HAP-1 (cell line): ENCODE measurements at regions not wholly inside any gene's neighbourhood (a gene's known extent, or its start where the extent isn't known, plus 50 kb on each side); places are given as distances from the start of the nearest gene placed in this dataset.

ENCODE experiments used
- DNase-seq, 2 experiments: peaks; one replicate each; pipeline ENCODE4 v3.0.0-alpha.2; 2016 to 2020; ENCODE audit warnings: low spot score in 2 of 2
- H3K27me3 ChIP-seq: fragments of 250-450 bp; sonication (Bioruptor Pico); 2 replicates; pipeline ENCODE4 v1.5.1; 2020; ENCODE audit warnings: low read depth, mild to moderate bottlenecking, moderate library complexity
- H3K36me3 ChIP-seq: fragments of 250-450 bp; sonication (Bioruptor Pico); replicated peaks from 2 replicates; pipeline ENCODE4 v1.5.1; 2020; ENCODE audit warnings: mild to moderate bottlenecking
- H3K4me1 ChIP-seq: fragments of 250-450 bp; sonication (Bioruptor Pico); 2 replicates; pipeline ENCODE4 v1.5.1; 2020; ENCODE audit warnings: mild to moderate bottlenecking
- H3K4me3 ChIP-seq: fragments of 250-450 bp; sonication (Bioruptor Pico); 2 replicates; pipeline ENCODE4 v1.5.1; 2020; ENCODE audit warnings: mild to moderate bottlenecking, moderate library complexity
- H3K9me3 ChIP-seq: fragments of 250-450 bp; sonication (Bioruptor Pico); 2 replicates; pipeline ENCODE4 v1.5.1; 2020; ENCODE audit warnings: mild to moderate bottlenecking, moderate library complexity
- in situ Hi-C: fragments of 300-500 bp; cut with MboI; formaldehyde crosslinking; loops from 3 replicates; pipeline ENCODE4 v1.14.3; 2020; ENCODE audit warnings: low sequenced_read_pairs, inconsistent platforms, mixed read lengths

DNA sequence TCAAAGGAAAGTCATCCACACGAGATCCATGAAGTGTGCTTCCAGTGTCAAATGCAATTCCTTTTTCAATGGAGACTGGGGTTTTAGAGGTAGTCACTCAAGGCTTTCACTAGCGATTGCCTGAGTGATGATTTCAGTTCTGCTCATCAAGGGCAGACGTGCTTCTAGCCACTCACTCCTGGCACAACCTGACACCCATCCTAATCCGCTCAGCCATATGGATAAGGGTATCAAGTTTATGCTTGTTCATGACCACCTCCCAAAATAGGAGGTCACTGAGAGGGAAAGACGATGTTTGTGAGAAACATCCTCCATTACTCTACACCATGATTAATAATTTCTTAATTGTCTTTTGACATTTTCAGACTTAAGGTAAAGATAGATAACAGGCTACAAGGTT lies 91.3 kb upstream of the HEY2 start:
- no peak overlapping the region for H3K4me3 ChIP-seq
- no peaks in the 10 kb centered on the region for H3K36me3 ChIP-seq
- no peaks in the 10 kb centered on the region for H3K4me1 ChIP-seq
- no peak for DNase-seq
- in situ Hi-C loops = no loop called here
- H3K9me3 ChIP-seq = no peaks in the 10 kb centered on the region
- H3K27me3 ChIP-seq = no peaks in the 10 kb centered on the region

GRCh38 chr6:125658759-125659431 lies 90.5 kb upstream of the HEY2 start:
- H3K36me3 ChIP-seq = no peaks in the 10 kb centered on the region
- no peak for DNase-seq
- H3K27me3 ChIP-seq = no peaks in the 10 kb centered on the region
- no peaks in the 10 kb centered on the region for H3K9me3 ChIP-seq
- in situ Hi-C loops = no loop called here
- no peak overlapping the region for H3K4me3 ChIP-seq
- H3K4me1 ChIP-seq = no peaks in the 10 kb centered on the region

- Histone ChIP-seq H3K27me3 (no peaks in the 10 kb centered on the region), H3K9me3 (no peaks in the 10 kb centered on the region), H3K4me1 (no peaks in the 10 kb centered on the region), H3K36me3 (no peaks in the 10 kb centered on the region), H3K4me3 (no peak overlapping the region)
- DNase-seq = no peak
- in situ Hi-C loops = no loop called here
These were observed 89.5 kb upstream of the HEY2 start for GRCh38 chr6:125659887-125660286.

- Histone ChIP-seq H3K4me1 (no peaks in the 10 kb centered on the region), H3K36me3 (no peaks in the 10 kb centered on the region), H3K9me3 (no peaks in the 10 kb centered on the region), H3K4me3 (no peak overlapping the region), H3K27me3 (peaks cover 4% of the 10 kb centered on the region; the same call in 1 of the 2 replicates)
- in situ Hi-C loops = no loop called here
- no peak for DNase-seq
These were observed 87.1 kb upstream of the HEY2 start for GRCh38 chr6:125662296-125662695.

GRCh38 chr6:125665295-125665814 lies 84.1 kb upstream of the HEY2 start:
- no peaks in the 10 kb centered on the region for H3K36me3 ChIP-seq
- H3K9me3 ChIP-seq = no peaks in the 10 kb centered on the region
- H3K4me3 ChIP-seq = no peak overlapping the region
- no peaks in the 10 kb centered on the region for H3K4me1 ChIP-seq
- in situ Hi-C loops = no loop called here
- peaks cover 4% of the 10 kb centered on the region; the same call in 1 of the 2 replicates for H3K27me3 ChIP-seq
- no peak for DNase-seq

DNA sequence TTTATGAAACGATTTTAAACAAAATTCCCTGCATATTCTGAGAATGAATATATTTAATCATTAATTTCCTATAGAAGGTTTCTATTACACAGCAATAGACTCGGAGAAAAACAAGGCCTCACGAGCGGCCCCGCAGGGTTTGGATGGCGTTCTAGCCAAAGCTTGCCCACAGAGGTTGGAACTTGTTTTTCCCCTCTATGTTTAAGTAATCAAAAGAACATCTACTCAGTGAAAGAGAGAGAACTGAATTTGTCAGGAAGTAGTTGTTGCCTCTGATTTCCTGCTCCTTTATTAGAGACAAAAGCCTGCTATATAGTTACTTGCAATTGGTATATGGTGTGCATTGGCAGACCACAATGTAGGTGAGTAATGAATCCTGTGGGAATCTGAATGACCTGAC lies 82.1 kb upstream of the HEY2 start:
- no peaks in the 10 kb centered on the region for H3K4me1 ChIP-seq
- H3K4me3 ChIP-seq = no peak overlapping the region
- H3K9me3 ChIP-seq = no peaks in the 10 kb centered on the region
- in situ Hi-C loops = no loop called here
- H3K27me3 ChIP-seq = peaks cover 4% of the 10 kb centered on the region; the same call in 1 of the 2 replicates
- H3K36me3 ChIP-seq = no peaks in the 10 kb centered on the region
- no peak for DNase-seq

GRCh38 chr6:125668071-125668470 lies 81.4 kb upstream of the HEY2 start:
- H3K4me1 ChIP-seq = no peaks in the 10 kb centered on the region
- no peak overlapping the region for H3K4me3 ChIP-seq
- DNase-seq = no peak
- in situ Hi-C loops = no loop called here
- peaks cover 4% of the 10 kb centered on the region; the same call in 1 of the 2 replicates for H3K27me3 ChIP-seq
- H3K9me3 ChIP-seq = no peaks in the 10 kb centered on the region
- H3K36me3 ChIP-seq = no peaks in the 10 kb centered on the region

- no peak for DNase-seq
- Histone ChIP-seq H3K27me3 (no peaks in the 10 kb centered on the region), H3K4me1 (no peaks in the 10 kb centered on the region), H3K9me3 (no peaks in the 10 kb centered on the region), H3K4me3 (no peak overlapping the region), H3K36me3 (no peaks in the 10 kb centered on the region)
- in situ Hi-C loops = no loop called here
These were observed 78.9 kb upstream of the HEY2 start for GRCh38 chr6:125670568-125670967.

GRCh38 chr6:125671323-125671722 lies 78.1 kb upstream of the HEY2 start:
- H3K27me3 ChIP-seq = no peaks in the 10 kb centered on the region
- H3K9me3 ChIP-seq = no peaks in the 10 kb centered on the region
- DNase-seq = no peak
- no peak overlapping the region for H3K4me3 ChIP-seq
- no peaks in the 10 kb centered on the region for H3K4me1 ChIP-seq
- in situ Hi-C loops = no loop called here
- no peaks in the 10 kb centered on the region for H3K36me3 ChIP-seq

DNA sequence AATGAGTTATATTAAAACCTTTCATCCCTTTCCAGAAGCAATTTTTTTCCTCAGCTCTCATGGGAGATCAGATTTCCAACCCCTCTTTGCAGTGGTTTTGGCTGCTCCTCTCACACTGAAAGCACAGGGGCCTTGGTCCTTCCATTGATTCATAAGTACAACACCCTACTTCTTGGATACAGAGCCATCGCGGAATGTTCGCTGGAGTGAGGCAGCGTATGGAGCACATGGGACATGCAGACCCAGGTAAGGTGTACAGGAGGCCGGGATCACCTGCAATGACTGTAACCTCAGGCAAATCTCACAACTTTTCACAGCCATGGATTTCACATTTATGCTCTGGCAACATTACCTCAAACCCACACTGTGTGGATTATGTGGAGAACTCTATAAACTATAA lies 75.2 kb upstream of the HEY2 start:
- Histone ChIP-seq H3K36me3 (no peaks in the 10 kb centered on the region), H3K27me3 (no peaks in the 10 kb centered on the region), H3K4me1 (no peaks in the 10 kb centered on the region), H3K9me3 (no peaks in the 10 kb centered on the region), H3K4me3 (no peak overlapping the region)
- DNase-seq = no peak
- in situ Hi-C loops = no loop called here

GRCh38 chr6:125678601-125679000 lies 70.8 kb upstream of the HEY2 start:
- no peaks in the 10 kb centered on the region for H3K9me3 ChIP-seq
- in situ Hi-C loops = no loop called here
- peaks cover 3% of the 10 kb centered on the region for H3K27me3 ChIP-seq
- H3K4me1 ChIP-seq = no peaks in the 10 kb centered on the region
- no peaks in the 10 kb centered on the region for H3K36me3 ChIP-seq
- DNase-seq = no peak
- H3K4me3 ChIP-seq = no peak overlapping the region

GRCh38 chr6:125679128-125679527 lies 70.3 kb upstream of the HEY2 start:
- no peaks in the 10 kb centered on the region for H3K36me3 ChIP-seq
- in situ Hi-C loops = no loop called here
- H3K4me1 ChIP-seq = no peaks in the 10 kb centered on the region
- H3K27me3 ChIP-seq = peaks cover 3% of the 10 kb centered on the region
- DNase-seq = no peak
- no peak overlapping the region for H3K4me3 ChIP-seq
- H3K9me3 ChIP-seq = no peaks in the 10 kb centered on the region

DNA sequence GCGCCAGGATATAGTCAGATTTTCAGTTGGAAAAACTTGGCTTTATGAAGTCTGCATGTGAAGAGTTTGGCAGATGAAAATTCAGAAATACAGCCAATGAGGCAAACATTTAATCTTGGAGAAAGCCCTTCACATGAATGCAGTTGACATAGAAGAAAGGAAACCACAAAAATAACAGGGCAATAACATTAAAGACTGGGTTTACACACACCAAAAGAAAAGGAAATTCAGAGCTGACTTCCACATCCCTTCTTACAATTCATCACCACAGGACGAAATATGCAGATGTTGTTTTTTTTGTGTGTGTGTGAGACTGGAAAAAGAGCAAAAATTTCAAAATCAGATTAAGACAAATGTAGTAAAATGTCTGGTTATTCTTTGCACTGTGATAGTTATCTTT lies 69.8 kb upstream of the HEY2 start:
- H3K4me1 ChIP-seq = no peaks in the 10 kb centered on the region
- no peak overlapping the region for H3K4me3 ChIP-seq
- in situ Hi-C loops = no loop called here
- H3K9me3 ChIP-seq = no peaks in the 10 kb centered on the region
- peaks cover 3% of the 10 kb centered on the region for H3K27me3 ChIP-seq
- DNase-seq = no peak
- no peaks in the 10 kb centered on the region for H3K36me3 ChIP-seq

GRCh38 chr6:125682939-125683338 lies 66.5 kb upstream of the HEY2 start:
- Histone ChIP-seq H3K4me3 (no peak overlapping the region), H3K4me1 (no peaks in the 10 kb centered on the region), H3K9me3 (no peaks in the 10 kb centered on the region), H3K27me3 (peaks cover 3% of the 10 kb centered on the region), H3K36me3 (no peaks in the 10 kb centered on the region)
- DNase-seq = no peak
- in situ Hi-C loops = no loop called here

- H3K9me3 ChIP-seq = no peaks in the 10 kb centered on the region
- H3K4me1 ChIP-seq = no peaks in the 10 kb centered on the region
- no peaks in the 10 kb centered on the region for H3K36me3 ChIP-seq
- DNase-seq = no peak
- in situ Hi-C loops = no loop called here
- H3K4me3 ChIP-seq = no peak overlapping the region
- 0 out of 2 replicates have a peak, but pooled peaks cover 2% of the 10 kb centered on the region for H3K27me3 ChIP-seq
These were observed 61.3 kb upstream of the HEY2 start for GRCh38 chr6:125688138-125688537.
